ENCODE measurements at regions not wholly inside any gene's neighbourhood (a gene's known extent, or its start where the extent isn't known, plus 50 kb on each side); places are given as distances from the start of the nearest gene placed in this dataset.

DNA sequence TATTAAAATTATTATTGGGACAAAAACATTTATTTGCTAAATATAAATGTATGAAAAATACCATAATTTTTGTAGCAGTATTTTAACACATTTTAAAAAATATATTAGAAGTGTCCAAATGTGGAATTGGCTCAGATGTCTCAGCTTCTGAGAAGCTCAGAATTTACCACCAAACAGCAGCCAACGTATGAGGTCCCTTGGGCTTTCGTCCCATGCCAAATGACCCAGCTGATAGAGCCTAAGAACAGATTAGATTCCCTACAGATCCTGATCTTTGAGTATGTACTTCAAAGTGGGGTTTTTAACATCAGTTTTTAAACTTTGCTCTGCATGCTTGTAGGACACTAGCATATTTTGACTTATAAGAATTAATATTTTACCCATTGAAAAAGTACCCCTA, 77.3 kb upstream of the RPS23 start:
- no peaks in the 10 kb centered on the region for H3K9me3 ChIP-seq (replicated peaks; ENCODE audit: control insufficient read depth, insufficient read depth, low read depth, low read length)
- H3K27me3 ChIP-seq (ENCODE audit: control insufficient read depth in 2 of 2, insufficient read depth in 2 of 2, low read length in 2 of 2) = no peaks in the 10 kb centered on the region
- intact Hi-C loops (cut with micrococcal nuclease) = loop anchor here (10.0 kb wide), 1 partner anchor 139 kb away; no protein-coding TSS in a partner anchor
- ATAC-seq (no peak), FAIRE-seq (no peak), DNase-seq (ENCODE audit: extremely low read depth in 1 of 4, low spot score in 3 of 4) (no peak)
- no peak overlapping the region for H3K9ac ChIP-seq (ENCODE audit: insufficient read depth in 1 of 2, low read depth in 2 of 2, low read length in 2 of 2)
- H3K36me3 ChIP-seq (ENCODE audit: control insufficient read depth, insufficient read depth, low read length) = no peaks in the 10 kb centered on the region
- no TSS peak for BruUV-seq (replicated peaks)
- WGBS (ENCODE audit: insufficient coverage, low coverage, missing lambda C conversion rate) = 56% methylated on average over 2 of the region's 2 CpGs
- CTCF ChIA-PET (ENCODE audit: low intra/inter-chr PET ratio) = no interaction called here
- H3K9me1 ChIP-seq (ENCODE audit: control insufficient read depth, insufficient read depth, low read length) = no peaks in the 10 kb centered on the region
- in situ Hi-C loops (cut with MboI) = loop anchor here (5.0 to 25.0 kb wide), 4 partner anchors 282 to 1202 kb away; partner anchors contain the start of gene VCAN
- no peak overlapping the region; the same call in 1 of the 2 replicates for H2AFZ ChIP-seq (ENCODE audit: low read depth, low read length)
- no peak overlapping the region for H3K27ac ChIP-seq (ENCODE audit: extremely low read depth, low read depth, low read length)
- no peaks in the 10 kb centered on the region for H3K79me2 ChIP-seq (ENCODE audit: control insufficient read depth, insufficient read depth, low read length)
- H4K20me1 ChIP-seq (replicated peaks; ENCODE audit: control insufficient read depth, insufficient read depth, low read length) = no peaks in the 10 kb centered on the region
- H3K4me2 ChIP-seq (ENCODE audit: insufficient read depth, low read length) = no peak overlapping the region
- POLR2A ChIA-PET = no interaction called here
- no peak overlapping the region for H3K4me3 ChIP-seq
- peaks cover 0 to 25% of the 10 kb centered on the region in 2 experiments; a peak in 4 of 5 replicates for H3K4me1 ChIP-seq (replicated peaks in 1 of 2; ENCODE audit: control insufficient read depth in 2 of 2, insufficient read depth in 2 of 2, low read length in 2 of 2)
- TF ChIP-seq THRAP3 (IDR thresholded peaks at IDR 0.05; ENCODE audit: borderline replicate concordance) = no peak
- TF ChIP-seq, protein P1, sequence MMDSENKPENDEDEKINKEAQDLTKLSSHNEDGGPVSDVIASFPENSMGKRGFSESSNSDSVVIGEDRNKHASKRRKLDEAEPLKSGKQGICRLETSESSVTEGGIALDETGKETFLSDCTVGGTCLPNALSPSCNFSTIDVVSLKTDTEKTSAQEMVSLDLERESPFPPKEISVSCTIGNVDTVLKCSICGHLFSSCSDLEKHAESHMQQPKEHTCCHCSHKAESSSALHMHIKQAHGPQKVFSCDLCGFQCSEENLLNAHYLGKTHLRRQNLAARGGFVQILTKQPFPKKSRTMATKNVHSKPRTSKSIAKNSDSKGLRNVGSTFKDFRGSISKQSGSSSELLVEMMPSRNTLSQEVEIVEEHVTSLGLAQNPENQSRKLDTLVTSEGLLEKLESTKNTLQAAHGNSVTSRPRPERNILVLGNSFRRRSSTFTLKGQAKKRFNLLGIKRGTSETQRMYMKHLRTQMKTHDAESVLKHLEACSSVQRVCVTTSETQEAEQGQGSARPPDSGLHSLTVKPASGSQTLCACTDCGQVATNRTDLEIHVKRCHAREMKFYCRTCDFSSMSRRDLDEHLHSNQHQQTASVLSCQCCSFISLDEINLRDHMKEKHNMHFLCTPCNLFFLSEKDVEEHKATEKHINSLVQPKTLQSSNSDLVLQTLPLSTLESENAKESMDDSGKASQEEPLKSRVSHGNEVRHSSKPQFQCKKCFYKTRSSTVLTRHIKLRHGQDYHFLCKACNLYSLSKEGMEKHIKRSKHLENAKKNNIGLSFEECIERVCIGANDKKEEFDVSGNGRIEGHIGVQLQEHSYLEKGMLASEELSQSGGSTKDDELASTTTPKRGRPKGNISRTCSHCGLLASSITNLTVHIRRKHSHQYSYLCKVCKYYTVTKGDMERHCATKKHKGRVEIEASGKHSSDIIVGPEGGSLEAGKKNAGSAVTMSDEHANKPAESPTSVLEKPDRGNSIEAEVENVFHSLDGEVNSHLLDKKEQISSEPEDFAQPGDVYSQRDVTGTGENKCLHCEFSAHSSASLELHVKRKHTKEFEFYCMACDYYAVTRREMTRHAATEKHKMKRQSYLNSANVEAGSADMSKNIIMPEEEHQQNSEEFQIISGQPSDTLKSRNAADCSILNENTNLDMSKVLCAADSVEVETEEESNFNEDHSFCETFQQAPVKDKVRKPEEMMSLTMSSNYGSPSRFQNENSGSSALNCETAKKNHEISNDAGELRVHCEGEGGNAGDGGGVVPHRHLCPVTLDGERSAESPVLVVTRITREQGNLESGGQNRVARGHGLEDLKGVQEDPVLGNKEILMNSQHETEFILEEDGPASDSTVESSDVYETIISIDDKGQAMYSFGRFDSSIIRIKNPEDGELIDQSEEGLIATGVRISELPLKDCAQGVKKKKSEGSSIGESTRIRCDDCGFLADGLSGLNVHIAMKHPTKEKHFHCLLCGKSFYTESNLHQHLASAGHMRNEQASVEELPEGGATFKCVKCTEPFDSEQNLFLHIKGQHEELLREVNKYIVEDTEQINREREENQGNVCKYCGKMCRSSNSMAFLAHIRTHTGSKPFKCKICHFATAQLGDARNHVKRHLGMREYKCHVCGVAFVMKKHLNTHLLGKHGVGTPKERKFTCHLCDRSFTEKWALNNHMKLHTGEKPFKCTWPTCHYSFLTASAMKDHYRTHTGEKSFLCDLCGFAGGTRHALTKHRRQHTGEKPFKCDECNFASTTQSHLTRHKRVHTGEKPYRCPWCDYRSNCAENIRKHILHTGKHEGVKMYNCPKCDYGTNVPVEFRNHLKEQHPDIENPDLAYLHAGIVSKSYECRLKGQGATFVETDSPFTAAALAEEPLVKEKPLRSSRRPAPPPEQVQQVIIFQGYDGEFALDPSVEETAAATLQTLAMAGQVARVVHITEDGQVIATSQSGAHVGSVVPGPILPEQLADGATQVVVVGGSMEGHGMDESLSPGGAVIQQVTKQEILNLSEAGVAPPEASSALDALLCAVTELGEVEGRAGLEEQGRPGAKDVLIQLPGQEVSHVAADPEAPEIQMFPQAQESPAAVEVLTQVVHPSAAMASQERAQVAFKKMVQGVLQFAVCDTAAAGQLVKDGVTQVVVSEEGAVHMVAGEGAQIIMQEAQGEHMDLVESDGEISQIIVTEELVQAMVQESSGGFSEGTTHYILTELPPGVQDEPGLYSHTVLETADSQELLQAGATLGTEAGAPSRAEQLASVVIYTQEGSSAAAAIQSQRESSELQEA (IDR thresholded peaks at IDR 0.05; ENCODE audit: low read depth) = no peak
- TF ChIP-seq, protein P2, sequence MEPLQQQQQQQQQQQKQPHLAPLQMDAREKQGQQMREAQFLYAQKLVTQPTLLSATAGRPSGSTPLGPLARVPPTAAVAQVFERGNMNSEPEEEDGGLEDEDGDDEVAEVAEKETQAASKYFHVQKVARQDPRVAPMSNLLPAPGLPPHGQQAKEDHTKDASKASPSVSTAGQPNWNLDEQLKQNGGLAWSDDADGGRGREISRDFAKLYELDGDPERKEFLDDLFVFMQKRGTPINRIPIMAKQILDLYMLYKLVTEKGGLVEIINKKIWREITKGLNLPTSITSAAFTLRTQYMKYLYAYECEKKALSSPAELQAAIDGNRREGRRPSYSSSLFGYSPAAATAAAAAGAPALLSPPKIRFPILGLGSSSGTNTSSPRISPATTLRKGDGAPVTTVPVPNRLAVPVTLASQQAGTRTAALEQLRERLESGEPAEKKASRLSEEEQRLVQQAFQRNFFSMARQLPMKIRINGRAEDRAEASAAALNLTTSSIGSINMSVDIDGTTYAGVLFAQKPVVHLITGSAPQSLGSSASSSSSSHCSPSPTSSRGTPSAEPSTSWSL (CRISPR knock-in tag; IDR thresholded peaks at IDR 0.05; ENCODE audit: borderline replicate concordance) = no peak
- TF ChIP-seq, protein P3, sequence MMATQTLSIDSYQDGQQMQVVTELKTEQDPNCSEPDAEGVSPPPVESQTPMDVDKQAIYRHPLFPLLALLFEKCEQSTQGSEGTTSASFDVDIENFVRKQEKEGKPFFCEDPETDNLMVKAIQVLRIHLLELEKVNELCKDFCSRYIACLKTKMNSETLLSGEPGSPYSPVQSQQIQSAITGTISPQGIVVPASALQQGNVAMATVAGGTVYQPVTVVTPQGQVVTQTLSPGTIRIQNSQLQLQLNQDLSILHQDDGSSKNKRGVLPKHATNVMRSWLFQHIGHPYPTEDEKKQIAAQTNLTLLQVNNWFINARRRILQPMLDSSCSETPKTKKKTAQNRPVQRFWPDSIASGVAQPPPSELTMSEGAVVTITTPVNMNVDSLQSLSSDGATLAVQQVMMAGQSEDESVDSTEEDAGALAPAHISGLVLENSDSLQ (IDR thresholded peaks at IDR 0.05) = no peak
- no peak for TF ChIP-seq HIVEP1 (CRISPR knock-in tag; IDR thresholded peaks at IDR 0.05)
- no peak for TF ChIP-seq FOXM1 (IDR thresholded peaks at IDR 0.05; ENCODE audit: low read depth)
- no peak for TF ChIP-seq FOXM1 (CRISPR knock-in tag; IDR thresholded peaks at IDR 0.05; ENCODE audit: low read depth)
- no peak for TF ChIP-seq MAZ (CRISPR knock-in tag; conservative IDR thresholded peaks at IDR 0.05 in 1 of 2, IDR thresholded peaks at IDR 0.05 in 1 of 2)
- TF ChIP-seq ARHGAP35 (IDR thresholded peaks at IDR 0.05; ENCODE audit: partially characterized antibody) = no peak
